GM19328 (cell line): ENCODE measurements at regions not wholly inside any gene's neighbourhood (a gene's known extent, or its start where the extent isn't known, plus 50 kb on each side); places are given as distances from the start of the nearest gene placed in this dataset.
"Not testable (repeated sequence)": the region's sequence is repeated elsewhere in the genome, so short reads cannot be mapped to it uniquely, and the experiment has no call there.

Source experiments
- ATAC-seq: cut with Tn5 transposase; IDR thresholded peaks from one replicate; pipeline ENCODE4 v1.9.1; 2021; ENCODE audit warnings: mild to moderate bottlenecking, moderate library complexity; ENCODE audit not compliant: unreplicated experiment

- no peak for ATAC-seq
These were observed 82.2 kb upstream of the ASB18 start for GRCh38 chr2:236346366-236346765.

- no peak for ATAC-seq
These were observed 84.1 kb upstream of the ASB18 start for GRCh38 chr2:236348279-236348678.

- ATAC-seq, result no peak
These were observed 84.8 kb upstream of the ASB18 start for GRCh38 chr2:236348976-236349375.

- ATAC-seq, result no peak
These were observed 86.2 kb upstream of the ASB18 start for GRCh38 chr2:236350426-236350825.

- ATAC-seq, result no peak
These were observed 87.8 kb upstream of the ASB18 start for GRCh38 chr2:236351966-236352525.

- ATAC-seq, result no peak
These were observed 88.8 kb upstream of the ASB18 start for GRCh38 chr2:236352761-236353593.

- ATAC-seq, result no peak
These were observed 89.4 kb upstream of the ASB18 start for GRCh38 chr2:236353594-236353942.

GRCh38 chr2:236354056-236354940 lies 90.1 kb upstream of the ASB18 start:
- ATAC-seq, result no peak

GRCh38 chr2:236354973-236355595 lies 90.9 kb upstream of the ASB18 start:
- no peak for ATAC-seq

GRCh38 chr2:236355911-236356310 lies 91.7 kb upstream of the ASB18 start:
- ATAC-seq, result no peak

GRCh38 chr2:236356321-236356720 lies 92.1 kb upstream of the ASB18 start:
- ATAC-seq, result not testable (repeated sequence)

GRCh38 chr2:236358482-236358881 lies 94.3 kb upstream of the ASB18 start:
- not testable (repeated sequence) for ATAC-seq

- ATAC-seq, result no peak
These were observed 95.3 kb upstream of the ASB18 start for GRCh38 chr2:236359426-236360045.

GRCh38 chr2:236360496-236360895 lies 96.3 kb upstream of the ASB18 start:
- no peak for ATAC-seq

- no peak for ATAC-seq
These were observed 99.6 kb upstream of the ASB18 start for GRCh38 chr2:236363711-236364277.

- ATAC-seq, result no peak
These were observed 101.2 kb upstream of the ASB18 start for GRCh38 chr2:236365258-236366048.

GRCh38 chr2:236366049-236366387 lies 101.8 kb upstream of the ASB18 start:
- ATAC-seq, result no peak

GRCh38 chr2:236366397-236366796 lies 102.2 kb upstream of the ASB18 start:
- no peak for ATAC-seq

- no peak for ATAC-seq
These were observed 103.5 kb upstream of the ASB18 start for GRCh38 chr2:236367506-236368289.
